Stimulated activated CD4-positive, alpha-beta T cell treated with anti-CD3 and anti-CD28 coated beads, Interleukin-12 subunit alpha, Interleukin-12 subunit beta, amount 100 ng/mL, for 24 hours (primary cell): ENCODE measurements at regions not wholly inside any gene's neighbourhood (a gene's known extent, or its start where the extent isn't known, plus 50 kb on each side); places are given as distances from the start of the nearest gene placed in this dataset.

ENCODE experiments used
- DNase-seq, 2 experiments: peaks; one replicate each; pipeline ENCODE4 v3.0.0-alpha.2; 2020; ENCODE audit warnings: low read depth in 2 of 2

DNA sequence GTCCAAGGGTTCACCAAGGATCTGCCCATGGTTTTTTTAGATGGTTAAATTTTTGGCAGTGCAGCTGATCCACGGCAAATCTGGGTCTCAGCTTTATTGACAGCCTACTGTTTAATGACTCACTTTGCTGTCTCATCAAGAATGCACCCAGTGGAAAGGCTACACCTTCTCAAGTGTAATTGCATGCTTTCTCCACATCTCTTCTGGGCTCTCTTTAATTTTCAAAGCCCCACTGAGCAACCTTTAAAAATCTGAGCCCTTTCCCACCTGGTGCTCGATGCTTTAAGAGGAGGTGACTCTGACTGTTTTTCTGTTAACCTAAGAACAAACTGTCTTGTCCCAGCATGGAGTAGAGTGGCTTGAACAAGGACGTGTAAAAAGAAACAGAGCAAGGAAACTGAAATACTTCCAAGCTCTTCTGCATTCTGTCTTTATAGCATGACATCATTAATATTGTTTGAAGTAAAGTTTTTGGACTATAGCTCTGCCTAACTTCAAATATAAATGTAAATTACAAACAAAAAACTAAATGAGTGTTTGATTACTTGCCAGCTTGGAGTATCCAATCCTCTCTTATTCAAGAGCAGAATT is 214.2 kb upstream of the KRR1 start:
- no peak for DNase-seq

- DNase-seq: no peak
These were observed 213.5 kb upstream of the KRR1 start for GRCh38 chr12:75724928-75725312.

DNA sequence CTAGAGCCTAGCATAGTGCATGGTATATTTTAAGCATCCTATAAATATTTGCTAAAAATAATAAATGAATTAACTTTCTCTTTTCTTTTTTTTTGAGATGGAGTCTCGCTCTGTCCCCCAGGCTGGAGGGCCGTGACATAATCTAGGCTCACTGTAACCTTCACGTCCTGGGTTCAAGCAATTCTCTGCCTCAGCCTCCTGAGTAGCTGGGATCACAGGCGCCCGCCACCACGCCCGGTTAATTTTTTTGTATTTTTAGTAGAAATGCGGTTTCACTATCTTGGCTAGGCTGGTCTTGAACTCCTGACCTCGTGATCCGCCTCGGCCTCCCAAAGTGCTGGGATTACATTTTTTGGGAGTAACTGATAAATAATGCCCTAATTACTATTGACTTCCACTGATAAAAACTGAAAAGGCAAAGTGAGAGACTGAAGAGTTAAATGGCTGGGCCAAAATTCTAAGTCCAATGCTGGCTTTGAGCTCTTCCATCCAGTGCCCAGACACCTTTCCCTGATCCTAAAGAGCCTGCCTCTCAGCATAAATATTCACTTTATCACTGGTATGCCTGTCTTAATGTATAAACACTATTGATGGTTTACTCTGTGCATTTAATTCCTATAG is 213.0 kb upstream of the KRR1 start:
- DNase-seq: no peak

DNA sequence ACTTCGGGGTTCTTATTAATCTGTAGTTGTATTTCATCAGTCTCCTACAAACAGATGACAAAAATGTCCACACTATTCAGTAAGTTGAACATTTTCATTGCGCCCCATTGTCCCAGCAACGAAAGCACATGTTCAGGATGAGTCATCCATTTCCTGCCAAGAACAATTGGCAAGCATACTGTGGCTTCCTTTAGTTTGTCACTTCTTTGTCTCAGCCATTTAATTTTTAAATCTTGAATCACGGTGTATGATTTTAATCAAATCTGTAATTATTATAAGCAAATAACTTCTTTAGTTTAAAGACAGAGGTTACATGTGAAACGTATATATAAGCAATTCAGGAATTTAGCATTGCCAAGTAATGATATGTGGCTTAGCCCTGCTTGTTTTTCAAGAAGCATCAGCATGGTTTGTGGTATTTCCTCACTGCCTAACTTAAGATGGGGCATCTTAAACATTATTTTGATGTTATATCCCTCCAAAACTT is 211.3 kb upstream of the KRR1 start:
- DNase-seq: peak; percentile 3 to 5

GRCh38 chr12:75721796-75722195 is 210.4 kb upstream of the KRR1 start:
- DNase-seq: no peak

GRCh38 chr12:75720812-75721641 is 209.6 kb upstream of the KRR1 start:
- DNase-seq: no peak

DNA sequence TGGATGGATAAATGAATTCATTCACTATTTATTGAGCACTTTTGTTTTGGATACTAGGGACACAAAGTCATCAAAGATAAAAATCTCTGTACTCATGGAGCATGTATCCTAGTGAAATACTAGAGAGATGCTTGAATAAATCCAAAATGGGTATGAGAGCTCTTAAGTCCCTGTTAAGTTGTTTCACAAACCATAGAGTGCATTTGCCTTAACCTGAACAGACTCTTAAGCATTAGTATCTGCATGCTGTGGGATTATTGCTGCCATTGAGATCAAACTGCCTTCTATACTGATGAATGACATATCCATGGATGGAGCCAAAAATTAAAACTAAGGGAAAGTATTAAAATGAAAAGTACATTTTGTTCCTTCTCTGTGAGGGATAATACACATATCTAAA is 206.5 kb upstream of the KRR1 start:
- DNase-seq: no peak

- DNase-seq: no peak
These were observed 205.0 kb upstream of the KRR1 start for GRCh38 chr12:75716291-75717025.

- no peak for DNase-seq
These were observed 204.3 kb upstream of the KRR1 start for GRCh38 chr12:75715682-75716081.

DNA sequence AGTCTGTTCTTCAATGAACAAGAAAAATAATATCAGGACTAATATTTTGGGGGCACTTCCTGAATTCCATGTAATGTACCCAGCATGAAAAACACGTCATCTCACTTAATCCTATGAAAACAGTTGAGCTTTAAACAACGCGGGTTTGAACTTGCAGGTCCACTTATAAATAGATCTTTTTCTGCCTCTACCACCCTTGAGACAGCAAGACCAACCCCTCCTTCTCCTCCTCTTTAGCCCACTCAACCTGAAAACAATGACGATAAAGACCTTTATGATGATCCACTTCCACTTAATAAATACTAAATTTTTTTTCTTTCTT is 203.9 kb upstream of the KRR1 start:
- DNase-seq: no peak

- DNase-seq: no peak
These were observed 203.3 kb upstream of the KRR1 start for GRCh38 chr12:75714462-75715322.

GRCh38 chr12:75713434-75713833 is 202.0 kb upstream of the KRR1 start:
- no peak for DNase-seq

DNA sequence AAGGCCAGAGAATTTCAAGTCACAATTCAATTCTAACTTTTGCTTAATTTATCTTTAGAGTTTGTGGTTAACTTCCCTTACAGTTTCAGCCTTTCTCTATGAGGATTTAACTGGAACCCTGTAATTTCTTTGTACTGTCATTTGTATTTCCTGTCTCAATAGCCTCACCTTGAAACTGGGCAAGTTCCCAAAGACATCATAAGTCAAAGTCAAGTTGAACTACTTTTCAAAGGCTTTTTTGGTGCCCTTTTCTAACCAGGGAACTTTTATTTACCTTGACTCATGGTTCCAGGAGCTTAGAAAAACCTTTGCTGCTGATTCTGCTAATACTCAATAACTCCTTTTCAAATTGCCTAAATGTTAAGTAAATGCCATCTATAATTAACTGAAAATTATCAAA is 200.8 kb upstream of the KRR1 start:
- no peak for DNase-seq

DNA sequence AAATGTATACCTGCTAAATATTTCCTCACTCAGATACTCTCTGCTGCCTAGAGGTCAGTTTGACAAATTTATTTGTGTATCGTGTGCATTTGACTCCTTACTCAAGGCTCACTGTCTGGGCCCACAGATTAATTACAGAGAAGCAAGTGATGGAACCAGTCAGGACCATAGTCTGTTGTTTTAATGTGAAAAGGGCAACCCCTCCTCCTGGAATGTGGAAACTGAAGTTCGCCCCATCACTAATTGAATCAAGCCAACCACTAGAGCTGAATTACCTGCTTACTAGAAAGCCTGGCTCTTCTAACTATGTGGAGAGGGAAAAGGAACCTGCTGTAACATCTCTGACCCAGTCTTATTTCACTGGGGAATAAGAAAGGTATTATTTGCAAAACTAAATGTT is 199.9 kb upstream of the KRR1 start:
- DNase-seq: no peak

DNA sequence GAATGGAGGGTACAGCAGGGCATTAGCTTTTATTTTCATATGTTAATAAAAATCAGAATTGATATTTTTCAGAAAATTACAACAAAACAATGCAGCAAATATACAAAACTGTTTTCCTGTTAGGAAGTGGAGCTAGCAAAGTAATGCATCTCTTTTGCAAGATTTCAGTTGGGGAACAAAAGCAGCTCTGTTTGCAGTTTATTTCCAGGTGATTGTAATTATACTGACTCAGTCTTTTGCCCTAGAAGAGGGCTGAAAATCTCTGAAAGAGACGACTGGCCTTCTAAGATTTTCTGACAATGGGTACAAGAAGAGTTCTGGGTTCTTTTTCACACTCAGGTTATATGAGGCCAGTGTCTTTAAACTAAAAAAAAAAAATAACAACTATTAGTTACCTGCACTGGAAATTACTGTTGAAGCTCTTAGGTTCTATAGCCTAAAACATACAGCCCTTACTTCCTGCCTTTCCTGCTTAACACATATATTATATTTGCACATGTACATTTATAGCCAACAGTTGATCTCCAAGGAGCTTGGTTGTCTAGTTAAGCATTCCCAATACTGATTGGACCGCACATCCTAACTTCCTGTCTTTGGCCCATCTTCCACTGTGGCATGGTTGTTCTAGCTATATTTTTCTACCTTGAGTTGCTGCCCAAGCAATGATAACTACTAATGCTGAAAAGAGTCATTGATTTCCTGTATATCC is 199.1 kb upstream of the KRR1 start:
- DNase-seq: no peak

GRCh38 chr12:75709503-75709902 is 198.1 kb upstream of the KRR1 start:
- no peak for DNase-seq

- DNase-seq: no peak
These were observed 197.4 kb upstream of the KRR1 start for GRCh38 chr12:75708802-75709201.

GRCh38 chr12:75707983-75708382 is 196.6 kb upstream of the KRR1 start:
- no peak for DNase-seq

- DNase-seq: no peak
These were observed 195.6 kb upstream of the KRR1 start for GRCh38 chr12:75706786-75707605.
